Endothelial cell (in vitro differentiated cells): ENCODE measurements at regions not wholly inside any gene's neighbourhood (a gene's known extent, or its start where the extent isn't known, plus 50 kb on each side); places are given as distances from the start of the nearest gene placed in this dataset.

Experiments
- DNase-seq: peaks from one replicate; pipeline ENCODE4 v3.0.0; 2021; ENCODE audit warnings: low spot score
- H3K27ac Mint-ChIP-seq: one replicate; pipeline ENCODE4 v1.8.0; 2021; ENCODE audit warnings: mixed read lengths, inconsistent platforms; ENCODE audit not compliant: unreplicated experiment
- H3K27me3 Mint-ChIP-seq: one replicate; pipeline ENCODE4 v1.8.0; 2021; ENCODE audit warnings: mild to moderate bottlenecking, moderate library complexity, mixed read lengths, inconsistent platforms; ENCODE audit not compliant: unreplicated experiment
- H3K36me3 Mint-ChIP-seq: one replicate; pipeline ENCODE4 v1.8.0; 2021; ENCODE audit warnings: mild to moderate bottlenecking, low read depth, mixed read lengths, inconsistent platforms; ENCODE audit not compliant: unreplicated experiment
- H3K4me1 Mint-ChIP-seq: one replicate; pipeline ENCODE4 v1.8.0; 2021; ENCODE audit warnings: mild to moderate bottlenecking, mixed read lengths, inconsistent platforms; ENCODE audit not compliant: unreplicated experiment
- H3K4me3 Mint-ChIP-seq: one replicate; pipeline ENCODE4 v1.8.0; 2021; ENCODE audit warnings: mild to moderate bottlenecking, mixed read lengths, inconsistent platforms; ENCODE audit not compliant: unreplicated experiment
- H3K9me3 Mint-ChIP-seq: one replicate; pipeline ENCODE4 v1.8.0; 2021; ENCODE audit warnings: mixed read lengths, inconsistent platforms; ENCODE audit not compliant: unreplicated experiment
- TF ChIP-seq, protein P1 (sequence below): fragments of 200-600 bp; sonication (generic); IDR thresholded peaks from one replicate; pipeline ENCODE4 v1.5.0; 2021; ENCODE audit warnings: antibody characterized with exemption; ENCODE audit not compliant: unreplicated experiment

DNA sequence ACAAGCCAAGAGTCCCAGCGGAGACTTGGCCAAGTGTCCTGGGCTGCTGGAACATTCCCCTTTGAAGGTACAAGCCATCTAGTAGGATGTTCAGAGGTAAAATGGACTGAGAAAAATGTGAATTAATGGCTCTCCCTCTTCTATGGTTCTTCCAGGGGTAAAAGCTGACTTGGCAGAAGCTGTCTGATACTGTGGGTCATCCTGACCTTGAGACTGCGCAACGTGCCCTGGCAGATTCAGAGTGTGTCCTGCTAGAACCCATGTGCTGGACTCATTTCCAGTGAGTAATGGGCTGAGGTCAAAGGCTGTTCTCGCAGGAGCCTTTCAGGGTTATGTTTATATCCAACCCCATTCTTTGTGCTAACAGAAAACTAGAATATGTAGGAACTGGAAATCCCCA, 423.0 kb upstream of the CD180 start:
- no peak overlapping the region for H3K4me3 Mint-ChIP-seq
- TF ChIP-seq, protein P1, sequence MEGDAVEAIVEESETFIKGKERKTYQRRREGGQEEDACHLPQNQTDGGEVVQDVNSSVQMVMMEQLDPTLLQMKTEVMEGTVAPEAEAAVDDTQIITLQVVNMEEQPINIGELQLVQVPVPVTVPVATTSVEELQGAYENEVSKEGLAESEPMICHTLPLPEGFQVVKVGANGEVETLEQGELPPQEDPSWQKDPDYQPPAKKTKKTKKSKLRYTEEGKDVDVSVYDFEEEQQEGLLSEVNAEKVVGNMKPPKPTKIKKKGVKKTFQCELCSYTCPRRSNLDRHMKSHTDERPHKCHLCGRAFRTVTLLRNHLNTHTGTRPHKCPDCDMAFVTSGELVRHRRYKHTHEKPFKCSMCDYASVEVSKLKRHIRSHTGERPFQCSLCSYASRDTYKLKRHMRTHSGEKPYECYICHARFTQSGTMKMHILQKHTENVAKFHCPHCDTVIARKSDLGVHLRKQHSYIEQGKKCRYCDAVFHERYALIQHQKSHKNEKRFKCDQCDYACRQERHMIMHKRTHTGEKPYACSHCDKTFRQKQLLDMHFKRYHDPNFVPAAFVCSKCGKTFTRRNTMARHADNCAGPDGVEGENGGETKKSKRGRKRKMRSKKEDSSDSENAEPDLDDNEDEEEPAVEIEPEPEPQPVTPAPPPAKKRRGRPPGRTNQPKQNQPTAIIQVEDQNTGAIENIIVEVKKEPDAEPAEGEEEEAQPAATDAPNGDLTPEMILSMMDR, result no peak
- peaks cover 4% of the 10 kb centered on the region for H3K4me1 Mint-ChIP-seq
- H3K9me3 Mint-ChIP-seq, result no peaks in the 10 kb centered on the region
- no peak for DNase-seq
- no peaks in the 10 kb centered on the region for H3K36me3 Mint-ChIP-seq
- no peak overlapping the region for H3K27ac Mint-ChIP-seq
- H3K27me3 Mint-ChIP-seq, result no peaks in the 10 kb centered on the region

DNA sequence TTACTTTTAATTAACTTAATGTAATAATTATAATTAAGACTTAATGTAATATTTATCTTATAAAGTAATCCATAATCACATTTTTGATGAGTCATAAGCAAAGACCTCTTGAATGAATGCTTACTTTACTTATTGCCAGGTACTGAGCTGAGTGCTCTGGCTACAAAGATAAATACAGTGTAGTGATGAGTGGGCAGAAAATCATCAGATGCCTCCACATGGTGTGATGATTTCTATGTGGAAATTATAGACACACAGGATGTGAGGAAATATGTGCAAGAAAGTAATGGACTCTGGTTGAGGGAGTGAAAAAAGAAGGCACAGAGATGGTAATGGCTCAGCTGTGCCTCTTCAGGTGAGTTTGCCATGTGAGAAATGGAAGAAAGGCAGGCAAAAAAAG, 422.6 kb upstream of the CD180 start:
- no peak for DNase-seq
- no peak overlapping the region for H3K4me3 Mint-ChIP-seq
- no peaks in the 10 kb centered on the region for H3K27me3 Mint-ChIP-seq
- H3K9me3 Mint-ChIP-seq, result no peaks in the 10 kb centered on the region
- H3K4me1 Mint-ChIP-seq, result peaks cover 3% of the 10 kb centered on the region
- TF ChIP-seq, protein P1, result no peak
- H3K27ac Mint-ChIP-seq, result no peak overlapping the region
- H3K36me3 Mint-ChIP-seq, result no peaks in the 10 kb centered on the region

DNA sequence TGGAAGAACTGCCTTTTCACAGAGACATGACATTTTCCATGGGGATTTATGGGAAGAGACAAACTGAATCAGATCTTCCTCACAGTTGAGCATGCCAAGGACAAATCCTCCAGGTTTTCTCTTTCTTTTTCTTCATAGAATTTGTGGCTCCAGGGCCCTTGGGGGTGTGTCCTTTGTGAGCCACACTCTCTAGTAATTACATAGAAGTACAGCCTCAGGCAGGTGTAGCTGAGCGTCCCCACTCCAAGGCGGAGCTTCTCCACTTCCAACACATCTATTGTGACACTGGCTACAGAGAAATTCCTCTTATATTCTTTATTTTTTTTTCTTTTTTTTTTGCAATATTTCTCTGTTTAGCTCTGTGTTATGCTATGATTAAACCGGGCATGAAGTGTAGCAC, 420.5 kb upstream of the CD180 start:
- no peaks in the 10 kb centered on the region for H3K36me3 Mint-ChIP-seq
- H3K27ac Mint-ChIP-seq, result no peak overlapping the region
- TF ChIP-seq, protein P1, result no peak
- DNase-seq, result no peak
- H3K4me1 Mint-ChIP-seq, result no peaks in the 10 kb centered on the region
- no peak overlapping the region for H3K4me3 Mint-ChIP-seq
- H3K27me3 Mint-ChIP-seq, result no peaks in the 10 kb centered on the region
- H3K9me3 Mint-ChIP-seq, result no peaks in the 10 kb centered on the region

DNA sequence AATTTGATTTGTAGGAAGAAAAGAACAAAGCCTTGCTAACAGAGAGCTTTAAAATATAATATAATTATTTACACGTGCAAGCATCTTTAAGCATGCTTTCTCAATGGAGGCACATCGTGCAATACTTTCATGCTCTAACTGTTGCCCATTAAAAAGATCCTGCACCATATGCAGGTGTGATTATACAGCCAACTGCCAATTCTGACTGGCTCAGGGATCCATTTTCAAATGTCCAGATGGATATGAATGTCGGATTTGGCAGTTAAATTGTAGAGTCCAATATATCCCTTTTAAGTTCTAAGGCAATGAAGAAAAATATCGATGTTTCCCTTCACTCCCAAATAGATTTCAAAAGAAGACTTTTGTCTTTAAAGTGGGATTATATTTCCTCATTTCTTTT, 416.4 kb upstream of the CD180 start:
- H3K4me3 Mint-ChIP-seq, result no peak overlapping the region
- DNase-seq, result no peak
- H3K4me1 Mint-ChIP-seq, result no peaks in the 10 kb centered on the region
- no peaks in the 10 kb centered on the region for H3K36me3 Mint-ChIP-seq
- TF ChIP-seq, protein P1, result no peak
- H3K27me3 Mint-ChIP-seq, result no peaks in the 10 kb centered on the region
- H3K9me3 Mint-ChIP-seq, result no peaks in the 10 kb centered on the region
- no peak overlapping the region for H3K27ac Mint-ChIP-seq

DNA sequence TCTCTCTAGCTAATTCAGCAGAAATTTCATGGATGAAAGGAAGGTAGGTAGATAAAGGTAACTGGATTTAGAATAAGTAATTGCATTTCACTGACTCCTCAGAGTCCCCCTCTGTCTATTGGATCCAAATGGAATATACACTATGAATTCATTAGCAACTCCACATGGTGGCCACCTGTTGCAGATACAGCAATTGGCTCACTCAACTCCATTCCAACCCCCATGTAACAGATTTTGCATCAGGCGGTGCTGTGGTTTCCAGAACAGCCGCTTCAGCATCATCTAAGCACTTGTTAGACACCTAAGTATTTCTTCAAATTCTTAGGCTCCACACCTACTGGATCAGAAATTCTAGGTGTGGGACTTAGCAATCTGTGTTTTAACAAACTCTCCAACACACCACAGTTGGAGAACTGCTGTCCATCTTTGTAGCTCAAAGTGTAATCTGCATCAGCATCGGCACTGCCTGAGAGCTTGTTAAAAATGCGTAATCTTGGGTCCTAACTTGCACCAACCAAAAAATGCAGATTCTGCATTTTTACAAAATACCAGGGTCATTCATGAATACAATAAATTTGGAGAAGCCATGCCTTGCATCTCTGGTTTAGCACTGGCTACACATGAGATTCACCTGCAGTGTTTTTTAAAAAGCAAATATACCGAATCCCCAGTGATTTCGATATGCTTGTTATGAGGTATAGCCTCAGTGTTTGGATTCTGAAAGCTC, 413.8 kb upstream of the CD180 start:
- TF ChIP-seq, protein P1, result no peak
- no peaks in the 10 kb centered on the region for H3K27me3 Mint-ChIP-seq
- no peaks in the 10 kb centered on the region for H3K4me1 Mint-ChIP-seq
- no peak overlapping the region for H3K27ac Mint-ChIP-seq
- DNase-seq, result no peak
- H3K4me3 Mint-ChIP-seq, result no peak overlapping the region
- H3K9me3 Mint-ChIP-seq, result no peaks in the 10 kb centered on the region
- peaks cover 2% of the 10 kb centered on the region for H3K36me3 Mint-ChIP-seq
